Ovary (tissue), 7 donors: ENCODE measurements at regions not wholly inside any gene's neighbourhood (a gene's known extent, or its start where the extent isn't known, plus 50 kb on each side); places are given as distances from the start of the nearest gene placed in this dataset.

Source experiments
- DNase-seq, 5 donors: peaks; one replicate each; pipeline ENCODE4 v3.0.0-alpha.2; 2019 to 2020
- H3K27ac ChIP-seq, 2 donors: fragments of 200-600 bp; one replicate each; pipeline versions ENCODE4 v1.5.1 to v1.8.0; 2019 to 2022
- H3K27me3 ChIP-seq: fragments of 200-600 bp; one replicate; pipeline ENCODE4 v1.8.0; 2022
- H3K36me3 ChIP-seq: fragments of 200-600 bp; sonication (generic); one replicate; pipeline ENCODE4 v1.5.1; 2019
- H3K4me1 ChIP-seq: one replicate; pipeline ENCODE4 v1.8.1; 2013; ENCODE audit warnings: mild to moderate bottlenecking, moderate library complexity; ENCODE audit not compliant: insufficient read depth
- H3K4me3 ChIP-seq: fragments of 200-600 bp; sonication (generic); one replicate; pipeline ENCODE4 v1.5.1; 2017
- H3K9me3 ChIP-seq, 2 donors: fragments of 200-600 bp in 1 of 2; sonication (generic) in 1 of 2; one replicate each; pipeline versions ENCODE4 v1.5.1 to v1.8.1; 2013 to 2019; ENCODE audit warnings: mild to moderate bottlenecking in 1 of 2, moderate library complexity in 1 of 2
- CTCF ChIP-seq, 3 donors: fragments of 450-650 bp in 2 of 3; fragments of 200-600 bp in 1 of 3; IDR thresholded peaks; one replicate each; pipeline versions ENCODE4 v1.5.1 to v1.8.0; 2016 to 2022; ENCODE audit warnings: antibody characterized with exemption in 3 of 3, mild to moderate bottlenecking in 1 of 3
- EP300 ChIP-seq: sonication (generic); formaldehyde crosslinking; IDR thresholded peaks from one replicate; pipeline ENCODE4 v1.6.1; 2017; ENCODE audit warnings: antibody characterized with exemption
- POLR2A ChIP-seq: fragments of 450-650 bp; IDR thresholded peaks from one replicate; pipeline ENCODE4 v1.6.1; 2017; ENCODE audit warnings: antibody characterized with exemption, mild to moderate bottlenecking, moderate library complexity
- WGBS, 3 donors: extraction: QIAGEN DNeasy Blood & Tissue Kit in 1 of 3; methylation state at CpG; one replicate each; pipeline versions ENCODE4 v1.1.5 to v1.1.7; 2013 to 2017; 5-methylcytosine and 5-hydroxymethylcytosine counted together
- intact Hi-C, 4 donors: fragments of 100-400 bp; cut with DNase I; formaldehyde crosslinking; loops; one replicate each; pipeline versions ENCODE4 v1.11.0 to v1.15.1; 2022 to 2023
- donor health status: DM: no; HTN: no; CAD: no; lungs with moderate emphysema.
- donor health status: DM: no; HTN: no; CAD: no.
- donor health status: Bipolar disorder and iron deficiency.
- donor health status: DM: no; HTN: no; CAD: no.
- donor health status: DM: yes; HTN: yes; CAD: no.

- Histone ChIP-seq H3K4me3 (no peak overlapping the region), H3K27me3 (no peaks in the 10 kb centered on the region), H3K36me3 (no peaks in the 10 kb centered on the region), H3K4me1 (no peaks in the 10 kb centered on the region), H3K9me3 (no peaks in the 10 kb centered on the region), H3K27ac (no peak overlapping the region)
- TF ChIP-seq CTCF (IDR thresholded peaks at IDR 0.05), result no peak
- TF ChIP-seq POLR2A, result no peak
- TF ChIP-seq EP300, result no peak
- intact Hi-C loops, result loop anchor here in 2 of 4 donors (10.0 kb wide), 2 partner anchors 166 to 186 kb away; no protein-coding TSS in a partner anchor
- DNase-seq, result no peak
Observed at GRCh38 chr2:189281201-189281600, 101.6 kb upstream of the COL5A2 start.

- H3K27ac ChIP-seq, result no peak overlapping the region
- intact Hi-C loops, result loop anchor here in 2 of 4 donors (10.0 kb wide), 2 partner anchors 171 to 191 kb away; no protein-coding TSS in a partner anchor
- DNase-seq, result no peak
- no peak for TF ChIP-seq CTCF (IDR thresholded peaks at IDR 0.05)
- no peak for TF ChIP-seq POLR2A
- no peak for TF ChIP-seq EP300
- H3K4me1 ChIP-seq, result no peaks in the 10 kb centered on the region
- no peaks in the 10 kb centered on the region for H3K9me3 ChIP-seq
- H3K4me3 ChIP-seq, result no peak overlapping the region
- WGBS, 3 donors, result 53 to 55% (median 55%) methylated on average over 2 of the region's 2 CpGs
- H3K27me3 ChIP-seq, result no peaks in the 10 kb centered on the region
- H3K36me3 ChIP-seq, result no peaks in the 10 kb centered on the region
Observed at GRCh38 chr2:189285349-189285748, 105.8 kb upstream of the COL5A2 start.

GRCh38 chr2:189285962-189286645, 106.5 kb upstream of the COL5A2 start:
- Histone ChIP-seq H3K9me3 (no peaks in the 10 kb centered on the region), H3K4me1 (no peaks in the 10 kb centered on the region), H3K27ac (no peak overlapping the region), H3K36me3 (no peaks in the 10 kb centered on the region), H3K4me3 (no peak overlapping the region), H3K27me3 (no peaks in the 10 kb centered on the region)
- no peak for TF ChIP-seq EP300
- TF ChIP-seq CTCF (IDR thresholded peaks at IDR 0.05), result no peak
- TF ChIP-seq POLR2A, result no peak
- intact Hi-C loops, result loop anchor here in 2 of 4 donors (10.0 kb wide), 2 partner anchors 171 to 191 kb away; no protein-coding TSS in a partner anchor
- DNase-seq, result no peak
- 25 to 49% (median 36%) methylated on average over 3 of the region's 3 CpGs for WGBS, 3 donors

GRCh38 chr2:189287363-189287762, 107.8 kb upstream of the COL5A2 start:
- Histone ChIP-seq H3K27ac (no peak overlapping the region), H3K36me3 (no peaks in the 10 kb centered on the region), H3K4me3 (no peak overlapping the region), H3K4me1 (no peaks in the 10 kb centered on the region), H3K27me3 (no peaks in the 10 kb centered on the region), H3K9me3 (no peaks in the 10 kb centered on the region)
- WGBS, 3 donors, result 80 to 91% (median 90%) methylated on average over 1 of the region's 1 CpG
- intact Hi-C loops, result loop anchor here in 2 of 4 donors (10.0 kb wide), 2 partner anchors 173 to 193 kb away; no protein-coding TSS in a partner anchor
- TF ChIP-seq CTCF (IDR thresholded peaks at IDR 0.05), result no peak
- no peak for TF ChIP-seq EP300
- no peak for DNase-seq
